HCT116 (cell line): ENCODE measurements at regions not wholly inside any gene's neighbourhood (a gene's known extent, or its start where the extent isn't known, plus 50 kb on each side); places are given as distances from the start of the nearest gene placed in this dataset.

Experiments used
- ATAC-seq: fragments of 200-7000 bp; cut with Tn5 transposase; 2 replicates; pipeline ENCODE4 v1.9.1; 2020; ENCODE audit warnings: mild to moderate bottlenecking, moderate library complexity
- BruUV-seq: library from RNA; stranded (reverse); fragments of 400-500 nt; replicated peaks from 2 replicates; lab custom pipeline; 2021; lab: Mats Ljungman, UMichigan
- CTCF ChIA-PET: fragments of 300-600 bp; sonication (Branson Sonifier 250); formaldehyde crosslinking; loops from one replicate; lab custom pipeline; 2021; ENCODE audit warnings: antibody characterized with exemption; lab: Charles Lee
- POLR2A ChIA-PET: fragments of 300-600, 350-600 bp; sonication (Branson Sonifier 250); formaldehyde crosslinking; loops from one replicate; lab custom pipeline; 2021; ENCODE audit warnings: antibody characterized with exemption; lab: Charles Lee
- RAD21 ChIA-PET, 2 experiments: fragments of 300-600 bp; sonication (Branson Sonifier 250); formaldehyde crosslinking; loops; one replicate each; lab custom pipeline; 2023; ENCODE audit warnings: low total read pairs in 2 of 2; ENCODE audit not compliant: uncharacterized antibody in 2 of 2, unreplicated experiment in 2 of 2, low non-redundant PET in 1 of 2; lab: Charles Lee
- DNase-seq: peaks from one replicate; pipeline ENCODE4 v3.0.0-alpha.2; 2010; ENCODE audit warnings: low read depth, low spot score
- H2AFZ ChIP-seq: fragments of 200-600 bp; shearing (Covaris generic), sonication (generic); 2 replicates; pipeline ENCODE4 v1.6.1; 2017; ENCODE audit warnings: low read depth, mixed run types, mixed read lengths, antibody characterized with exemption, low read length; ENCODE audit not compliant: poor library complexity, severe bottlenecking
- H3K27ac ChIP-seq: 2 replicates; pipeline ENCODE4 v1.5.1; 2012; ENCODE audit warnings: low read depth, low read length
- H3K27me3 ChIP-seq: fragments of 200-600 bp; sonication (generic); 2 replicates; pipeline ENCODE4 v1.6.1; 2016; ENCODE audit warnings: mixed run types, low read length, mixed read lengths; ENCODE audit not compliant: insufficient read depth
- H3K36me3 ChIP-seq, 2 experiments: fragments of 200-500 bp in 1 of 2; fragments of 200-600 bp in 1 of 2; sonication (Bioruptor generic) in 1 of 2; sonication (generic) in 1 of 2; 2 replicates each; pipeline versions ENCODE4 v1.5.1 to v1.6.1; 2014 to 2016; ENCODE audit warnings: low read length in 2 of 2, inconsistent platforms in 1 of 2, mixed read lengths in 1 of 2, mixed run types in 1 of 2; ENCODE audit not compliant: insufficient read depth in 2 of 2, control insufficient read depth in 1 of 2
- H3K4me1 ChIP-seq, 2 experiments: fragments of 200-600 bp in 1 of 2; sonication (generic) in 1 of 2; 2 replicates each; pipeline versions ENCODE4 v1.5.1 to v1.6.1; 2012 to 2017; ENCODE audit warnings: low read length in 2 of 2, inconsistent platforms in 1 of 2, mild to moderate bottlenecking in 1 of 2, mixed read lengths in 1 of 2, mixed run types in 1 of 2, moderate library complexity in 1 of 2; ENCODE audit not compliant: insufficient read depth in 2 of 2, control insufficient read depth in 1 of 2
- H3K4me2 ChIP-seq: fragments of 200-600 bp; sonication (generic); 2 replicates; pipeline ENCODE4 v1.6.1; 2017; ENCODE audit warnings: mixed run types, low read length, mixed read lengths
- H3K4me3 ChIP-seq, 2 experiments: fragments of 200-600 bp in 1 of 2; sonication (generic) in 1 of 2; replicated peaks in 1 of 2; 2 replicates each; pipeline ENCODE4 v1.5.1; 2011 to 2016; ENCODE audit warnings: low read length in 2 of 2, control low read depth in 1 of 2, low read depth in 1 of 2, mild to moderate bottlenecking in 1 of 2, mixed read lengths in 1 of 2, mixed run types in 1 of 2
- H3K79me2 ChIP-seq: fragments of 200-600 bp; sonication (generic); 2 replicates; pipeline ENCODE4 v1.6.1; 2017; ENCODE audit warnings: mild to moderate bottlenecking, mixed run types, low read length, moderate library complexity, mixed read lengths; ENCODE audit not compliant: insufficient read depth
- H3K9ac ChIP-seq: fragments of 200-600 bp; sonication (generic); 2 replicates; pipeline ENCODE4 v1.6.1; 2016; ENCODE audit warnings: low read length, mixed read lengths
- H3K9me2 ChIP-seq: fragments of 200-600 bp; sonication (generic), shearing (Covaris generic); 2 replicates; pipeline ENCODE4 v1.6.1; 2017; ENCODE audit warnings: mixed run types, mild to moderate bottlenecking, moderate library complexity; ENCODE audit not compliant: insufficient read depth
- H3K9me3 ChIP-seq, 2 experiments: fragments of 200-500 bp in 1 of 2; fragments of 200-600 bp in 1 of 2; sonication (Bioruptor generic) in 1 of 2; sonication (generic) in 1 of 2; 2 replicates each; pipeline ENCODE4 v1.6.1; 2014 to 2017; ENCODE audit warnings: low read length in 2 of 2, mixed read lengths in 2 of 2, inconsistent platforms in 1 of 2, low read depth in 1 of 2, mild to moderate bottlenecking in 1 of 2, mixed run types in 1 of 2, moderate library complexity in 1 of 2; ENCODE audit not compliant: control insufficient read depth in 1 of 2, insufficient read depth in 1 of 2
- H4K20me1 ChIP-seq: fragments of 200-600 bp; sonication (generic), shearing (Covaris generic); 2 replicates; pipeline ENCODE4 v1.6.1; 2017; ENCODE audit warnings: mixed run types, mild to moderate bottlenecking, moderate library complexity; ENCODE audit not compliant: insufficient read depth
- ATF3 ChIP-seq: IDR thresholded peaks from 2 replicates; pipeline ENCODE4 v1.6.1; 2012
- CBX3 ChIP-seq: IDR thresholded peaks from 2 replicates; pipeline ENCODE4 v1.6.1; 2012; ENCODE audit warnings: low read depth
- CTCF ChIP-seq, 3 experiments: fragments of 200-600 bp in 1 of 3; sonication (generic) in 1 of 3; IDR thresholded peaks in 2 of 3; conservative IDR thresholded peaks in 1 of 3; 2 replicates each; pipeline ENCODE4 v1.5.1; 2012 to 2017; ENCODE audit warnings: low read depth in 2 of 3, low read length in 2 of 3, antibody characterized with exemption in 1 of 3, borderline replicate concordance in 1 of 3, control low read depth in 1 of 3, mild to moderate bottlenecking in 1 of 3, mixed read lengths in 1 of 3, mixed run types in 1 of 3, moderate library complexity in 1 of 3; ENCODE audit not compliant: insufficient read depth in 1 of 3
- EGR1 ChIP-seq: IDR thresholded peaks from 2 replicates; pipeline ENCODE4 v1.6.1; 2012; ENCODE audit warnings: low read depth
- ELF1 ChIP-seq: IDR thresholded peaks from 2 replicates; pipeline ENCODE4 v1.6.1; 2012; ENCODE audit warnings: low read depth, borderline replicate concordance
- EZH2 ChIP-seq: fragments of 200-600 bp; sonication (generic); IDR thresholded peaks from 2 replicates; pipeline ENCODE4 v1.6.1; 2017; ENCODE audit warnings: antibody characterized with exemption, mixed run types
- EZH2phosphoT487 ChIP-seq: fragments of 200-600 bp; IDR thresholded peaks from 2 replicates; pipeline ENCODE4 v1.6.1; 2018; ENCODE audit warnings: antibody characterized with exemption, borderline replicate concordance
- FOSL1 ChIP-seq: IDR thresholded peaks from 2 replicates; pipeline ENCODE4 v1.6.1; 2012; ENCODE audit warnings: low read depth
- MAX ChIP-seq: IDR thresholded peaks from 2 replicates; pipeline ENCODE4 v1.6.1; 2012
- POLR2A ChIP-seq: IDR thresholded peaks from 2 replicates; pipeline ENCODE4 v1.7.0; 2011; ENCODE audit warnings: borderline replicate concordance; ENCODE audit not compliant: insufficient read depth, insufficient read length; ENCODE audit errors: extremely low read depth
- RAD21 ChIP-seq: IDR thresholded peaks from 2 replicates; pipeline ENCODE4 v1.6.1; 2012; ENCODE audit warnings: low read depth, mild to moderate bottlenecking
- SIN3A ChIP-seq: IDR thresholded peaks from 2 replicates; pipeline ENCODE4 v1.6.1; 2012; ENCODE audit warnings: low read depth
- SP1 ChIP-seq: IDR thresholded peaks from 2 replicates; pipeline ENCODE4 v1.6.1; 2012; ENCODE audit warnings: low read depth
- SRF ChIP-seq: IDR thresholded peaks from 2 replicates; pipeline ENCODE4 v1.6.1; 2012; ENCODE audit warnings: low read depth
- TCF7L2 ChIP-seq: IDR thresholded peaks from 2 replicates; pipeline ENCODE4 v1.7.0; 2011; ENCODE audit warnings: borderline replicate concordance, inconsistent platforms; ENCODE audit not compliant: insufficient read depth, insufficient read length; ENCODE audit errors: extremely low read depth
- YY1 ChIP-seq: IDR thresholded peaks from 2 replicates; pipeline ENCODE4 v1.6.1; 2011; ENCODE audit warnings: low read length, low read depth, moderate library complexity, mild to moderate bottlenecking; ENCODE audit not compliant: insufficient replicate concordance; ENCODE audit errors: extremely low read depth
- ZFX ChIP-seq: fragments of 450-650 bp; IDR thresholded peaks from 2 replicates; pipeline ENCODE4 v1.6.1; 2017
- intact Hi-C: fragments of 100-400 bp; cut with micrococcal nuclease; formaldehyde crosslinking; loops from 2 replicates; pipeline ENCODE4 v1.10.0; 2022

- TF ChIP-seq RAD21 (no peak), SRF (no peak), EZH2 (no peak), TCF7L2 (no peak), SIN3A (no peak), POLR2A (no peak), FOSL1 (no peak), CBX3 (no peak), EGR1 (no peak)
These were observed 64.2 kb upstream of the COL1A2 start (continued) for GRCh38 chr7:94330269-94331020.

DNA sequence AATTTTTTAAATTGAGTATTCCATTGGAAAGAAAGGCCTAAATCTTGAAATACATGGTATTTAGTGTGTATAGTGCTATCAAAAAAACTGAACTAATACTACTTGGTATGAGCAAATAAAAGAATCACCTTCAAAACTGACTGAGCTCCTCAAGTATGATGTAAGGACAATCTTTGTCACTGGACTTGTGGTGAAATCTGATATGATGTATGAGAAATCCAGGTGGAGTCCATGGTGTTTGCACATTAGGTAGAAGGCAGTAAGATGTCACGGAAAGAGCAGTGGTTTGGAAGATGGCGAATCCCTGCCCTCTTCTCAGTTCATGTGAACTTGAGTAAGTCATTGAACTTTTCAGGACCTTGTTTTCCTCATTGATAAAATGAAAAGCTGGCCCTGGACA lies 62.1 kb upstream of the COL1A2 start:
- BruUV-seq, result no TSS peak
- Histone ChIP-seq H3K79me2 (no peaks in the 10 kb centered on the region), H3K9ac (no peak overlapping the region), H3K4me1 (no peaks in the 10 kb centered on the region), H3K9me3 (no peaks in the 10 kb centered on the region), H3K36me3 (no peaks in the 10 kb centered on the region), H2AFZ (no peak overlapping the region), H3K27ac (no peak overlapping the region), H4K20me1 (no peaks in the 10 kb centered on the region), H3K4me2 (no peak overlapping the region), H3K9me2 (no peaks in the 10 kb centered on the region), H3K27me3 (no peaks in the 10 kb centered on the region), H3K4me3 (no peak overlapping the region)
- DNase-seq, result no peak
- no peak for TF ChIP-seq ATF3
- no peak for TF ChIP-seq YY1
- no peak for TF ChIP-seq SIN3A
- no peak for TF ChIP-seq EZH2phosphoT487
- TF ChIP-seq SRF, result no peak
- no peak for TF ChIP-seq SP1
- TF ChIP-seq ELF1, result no peak
- TF ChIP-seq CBX3, result no peak
- TF ChIP-seq CTCF (IDR thresholded peaks at IDR 0.05 in 2 of 3, conservative IDR thresholded peaks at IDR 0.05 in 1 of 3; ENCODE audit: borderline replicate concordance in 1 of 3, insufficient read depth in 1 of 3, low read depth in 2 of 3, low read length in 2 of 3), result no peak
- TF ChIP-seq EGR1, result no peak
- no peak for TF ChIP-seq ZFX
- TF ChIP-seq MAX, result no peak
- no peak for TF ChIP-seq FOSL1
- ATAC-seq, result no peak
- CTCF ChIA-PET, result no interaction called here
- POLR2A ChIA-PET, result no interaction called here
- RAD21 ChIA-PET, result no interaction called here
- intact Hi-C loops, result no loop called here
